Ovary (tissue), 3 donors: ENCODE measurements at regions not wholly inside any gene's neighbourhood (a gene's known extent, or its start where the extent isn't known, plus 50 kb on each side); places are given as distances from the start of the nearest gene placed in this dataset.

ENCODE experiments used
- CTCF ChIP-seq, 3 donors: fragments of 450-650 bp in 2 of 3; fragments of 200-600 bp in 1 of 3; IDR thresholded peaks; one replicate each; pipeline versions ENCODE4 v1.5.1 to v1.8.0; 2016 to 2022; ENCODE audit warnings: antibody characterized with exemption in 3 of 3, mild to moderate bottlenecking in 1 of 3
- EP300 ChIP-seq: sonication (generic); formaldehyde crosslinking; IDR thresholded peaks from one replicate; pipeline ENCODE4 v1.6.1; 2017; ENCODE audit warnings: antibody characterized with exemption
- POLR2A ChIP-seq: fragments of 450-650 bp; IDR thresholded peaks from one replicate; pipeline ENCODE4 v1.6.1; 2017; ENCODE audit warnings: antibody characterized with exemption, mild to moderate bottlenecking, moderate library complexity
- donor health status: DM: no; HTN: no; CAD: no.

- no peak for TF ChIP-seq CTCF (IDR thresholded peaks at IDR 0.05)
- TF ChIP-seq POLR2A, result no peak
- no peak for TF ChIP-seq EP300
Observed at GRCh38 chr2:195471163-195471562, 185.9 kb upstream of the SLC39A10 start.
